OCI-LY7 (cell line): ENCODE measurements at regions not wholly inside any gene's neighbourhood (a gene's known extent, or its start where the extent isn't known, plus 50 kb on each side); places are given as distances from the start of the nearest gene placed in this dataset.

Experiments used
- BruUV-seq: library from RNA; stranded (reverse); fragments of 400-500 nt; replicated peaks from 2 replicates; lab custom pipeline; 2021; lab: Mats Ljungman, UMichigan
- CTCF ChIA-PET: fragments of 300-600 bp; sonication (Branson Sonifier 250); formaldehyde crosslinking; loops from one replicate; lab custom pipeline; 2022; ENCODE audit warnings: antibody characterized with exemption; ENCODE audit not compliant: unreplicated experiment; lab: Charles Lee
- POLR2A ChIA-PET: fragments of 300-600 bp; sonication (Branson Sonifier 250); formaldehyde crosslinking; loops from one replicate; lab custom pipeline; 2022; ENCODE audit warnings: antibody characterized with exemption; lab: Charles Lee
- DNase-seq: peaks from one replicate; pipeline ENCODE4 v3.0.0-alpha.2; 2015; ENCODE audit warnings: low spot score
- H2AFZ ChIP-seq: fragments of 200-600 bp; sonication (generic), shearing (Covaris generic); 2 replicates; pipeline ENCODE4 v1.6.1; 2014; ENCODE audit warnings: mild to moderate bottlenecking, antibody characterized with exemption, low read length, moderate library complexity
- H3K27ac ChIP-seq: fragments of 200-600 bp; sonication (generic); 2 replicates; pipeline ENCODE4 v1.5.1; 2014; ENCODE audit warnings: mixed run types, low read depth, mild to moderate bottlenecking, moderate library complexity, low read length, inconsistent platforms; ENCODE audit not compliant: poor library complexity, severe bottlenecking
- H3K36me3 ChIP-seq: fragments of 200-600 bp; sonication (generic); 2 replicates; pipeline ENCODE4 v1.6.1; 2014; ENCODE audit warnings: mild to moderate bottlenecking, antibody characterized with exemption, low read length, moderate library complexity, mixed read lengths; ENCODE audit not compliant: insufficient read depth
- H3K4me1 ChIP-seq: fragments of 200-600 bp; sonication (generic); 2 replicates; pipeline ENCODE4 v1.5.1; 2014; ENCODE audit warnings: mild to moderate bottlenecking, low read length; ENCODE audit not compliant: insufficient read depth, poor library complexity, severe bottlenecking
- H3K4me2 ChIP-seq: fragments of 200-600 bp; sonication (generic); 2 replicates; pipeline ENCODE4 v1.6.1; 2014; ENCODE audit warnings: mild to moderate bottlenecking, low read length
- H3K4me3 ChIP-seq: fragments of 200-600 bp; sonication (generic); 2 replicates; pipeline ENCODE4 v1.5.1; 2014; ENCODE audit warnings: mild to moderate bottlenecking, low read depth, low read length; ENCODE audit not compliant: poor library complexity, severe bottlenecking
- H3K79me2 ChIP-seq: fragments of 200-600 bp; sonication (generic); 2 replicates; pipeline ENCODE4 v1.6.1; 2016; ENCODE audit warnings: low read depth, mild to moderate bottlenecking, low read length, moderate library complexity, mixed read lengths; ENCODE audit not compliant: insufficient read depth
- H3K9me2 ChIP-seq: fragments of 200-600 bp; sonication (generic); 2 replicates; pipeline ENCODE4 v1.6.1; 2016; ENCODE audit warnings: mild to moderate bottlenecking, low read length, mixed read lengths; ENCODE audit not compliant: insufficient read depth
- H3K9me3 ChIP-seq: fragments of 200-600 bp; sonication (generic); 2 replicates; pipeline ENCODE4 v1.6.1; 2014; ENCODE audit warnings: mild to moderate bottlenecking, mixed run types, low read length, mixed read lengths
- H4K20me1 ChIP-seq: fragments of 200-600 bp; sonication (generic); 2 replicates; pipeline ENCODE4 v1.6.1; 2014; ENCODE audit warnings: mild to moderate bottlenecking, antibody characterized with exemption, low read length, moderate library complexity, mixed read lengths; ENCODE audit not compliant: insufficient read depth
- CTCF ChIP-seq: fragments of 200-600 bp; sonication (generic); conservative IDR thresholded peaks from 2 replicates; pipeline ENCODE4 v1.5.1; 2014; ENCODE audit warnings: mild to moderate bottlenecking, antibody characterized with exemption, low read length, moderate library complexity, mixed read lengths
- EZH2phosphoT487 ChIP-seq: fragments of 200-600 bp; sonication (generic); IDR thresholded peaks from 2 replicates; pipeline ENCODE4 v1.6.1; 2018; ENCODE audit warnings: low read depth, borderline replicate concordance, mild to moderate bottlenecking, mixed run types, antibody characterized with exemption, low read length, moderate library complexity, mixed read lengths
- intact Hi-C: fragments of 100-400 bp; cut with micrococcal nuclease; formaldehyde crosslinking; loops from one replicate; pipeline ENCODE4 v1.10.0; 2022; ENCODE audit not compliant: unreplicated experiment

DNA sequence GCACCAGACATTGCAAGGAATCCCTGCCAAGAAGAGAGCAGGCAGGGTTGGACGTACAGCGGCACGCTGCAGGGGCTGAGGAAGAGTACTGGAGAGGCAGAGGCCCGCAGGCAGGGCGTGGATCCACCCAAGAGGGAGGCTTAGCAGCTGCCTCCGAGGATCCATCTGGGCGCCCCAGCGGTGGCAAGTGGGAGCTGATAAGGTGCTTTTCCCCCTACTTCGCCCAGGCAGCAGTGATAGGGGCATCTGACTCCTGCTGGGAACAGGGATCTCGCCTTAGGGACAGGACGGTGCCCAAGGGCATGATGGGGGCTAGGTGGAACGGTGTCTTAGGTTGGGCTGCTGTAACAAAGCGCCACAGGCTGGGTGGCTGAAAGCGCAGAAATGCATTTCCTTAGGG, 67.4 kb upstream of the HS6ST1 start:
- no peaks in the 10 kb centered on the region for H3K9me2 ChIP-seq
- no peak overlapping the region for H2AFZ ChIP-seq
- H3K9me3 ChIP-seq: no peaks in the 10 kb centered on the region
- H3K79me2 ChIP-seq: no peaks in the 10 kb centered on the region
- H3K4me3 ChIP-seq: no peak overlapping the region
- ChIA-PET POLR2A (interaction anchor here (0.7 kb wide), 1 partner anchor 193 kb away, joined by 4 read pairs; no protein-coding TSS in a partner anchor), CTCF (no interaction called here)
- no peaks in the 10 kb centered on the region for H3K36me3 ChIP-seq
- no TSS peak for BruUV-seq
- H3K27ac ChIP-seq: no peak overlapping the region
- H4K20me1 ChIP-seq: no peaks in the 10 kb centered on the region
- no peaks in the 10 kb centered on the region for H3K4me1 ChIP-seq
- no peak overlapping the region for H3K4me2 ChIP-seq
- no peak for DNase-seq
- TF ChIP-seq CTCF (no peak), EZH2phosphoT487 (no peak)
- intact Hi-C loops: no loop called here

DNA sequence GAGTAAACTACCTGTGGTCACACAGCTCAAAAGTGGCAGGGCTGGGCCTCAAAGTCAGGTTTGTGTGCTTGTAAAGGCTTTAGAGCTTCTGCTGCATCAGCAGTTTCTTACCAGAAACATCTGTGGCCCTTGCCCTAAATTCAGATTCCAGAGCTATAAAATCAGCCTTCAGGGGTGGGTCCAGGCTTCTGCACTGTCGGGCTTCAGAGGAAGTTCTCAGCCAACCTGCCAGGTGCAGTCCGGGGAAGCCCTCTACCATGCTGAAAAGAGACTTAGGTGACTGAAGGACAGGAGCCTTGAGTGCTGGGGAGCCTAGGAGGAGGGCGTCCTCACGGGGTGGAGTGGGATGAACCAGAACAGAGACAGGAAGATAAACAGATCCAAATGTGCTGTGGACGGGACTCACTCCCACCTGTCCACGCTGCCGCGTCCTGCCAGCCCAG, 69.9 kb upstream of the HS6ST1 start:
- no peak for TF ChIP-seq CTCF
- no peak for TF ChIP-seq EZH2phosphoT487
- DNase-seq: no peak
- Histone ChIP-seq H3K27ac (no peak overlapping the region), H3K36me3 (no peaks in the 10 kb centered on the region), H3K9me2 (no peaks in the 10 kb centered on the region), H2AFZ (no peak overlapping the region), H3K9me3 (no peaks in the 10 kb centered on the region), H3K4me3 (no peak overlapping the region), H3K4me1 (no peaks in the 10 kb centered on the region), H3K4me2 (no peak overlapping the region), H3K79me2 (no peaks in the 10 kb centered on the region), H4K20me1 (no peaks in the 10 kb centered on the region)
- no TSS peak for BruUV-seq
- CTCF ChIA-PET: no interaction called here
- intact Hi-C loops: no loop called here
- POLR2A ChIA-PET: no interaction called here

GRCh38 chr2:128389388-128390086, 70.9 kb upstream of the HS6ST1 start:
- TF ChIP-seq EZH2phosphoT487 (no peak), CTCF (no peak)
- DNase-seq: no peak
- no peaks in the 10 kb centered on the region for H3K4me1 ChIP-seq
- H3K36me3 ChIP-seq: no peaks in the 10 kb centered on the region
- H3K79me2 ChIP-seq: no peaks in the 10 kb centered on the region
- H3K9me2 ChIP-seq: no peaks in the 10 kb centered on the region
- POLR2A ChIA-PET: no interaction called here
- no TSS peak for BruUV-seq
- intact Hi-C loops: no loop called here
- H3K4me3 ChIP-seq: no peak overlapping the region
- H2AFZ ChIP-seq: no peak overlapping the region
- H3K9me3 ChIP-seq: no peaks in the 10 kb centered on the region
- H3K4me2 ChIP-seq: no peak overlapping the region
- H4K20me1 ChIP-seq: no peaks in the 10 kb centered on the region
- CTCF ChIA-PET: no interaction called here
- no peak overlapping the region for H3K27ac ChIP-seq
